SK-N-MC (cell line): ENCODE measurements at regions not wholly inside any gene's neighbourhood (a gene's known extent, or its start where the extent isn't known, plus 50 kb on each side); places are given as distances from the start of the nearest gene placed in this dataset.

ENCODE experiments used
- EZH2 ChIP-seq: fragments of 200-600 bp; sonication (generic); IDR thresholded peaks from one replicate; pipeline ENCODE4 v1.6.1; 2017; ENCODE audit warnings: antibody characterized with exemption
- FOXP2 ChIP-seq: optimal IDR thresholded peaks from 2 replicates; pipeline ENCODE3; 2011; ENCODE audit warnings: mild to moderate bottlenecking, moderate library complexity; ENCODE audit not compliant: insufficient read depth; ENCODE audit errors: extremely low read length, control extremely low read depth
- POLR2AphosphoS5 ChIP-seq: IDR thresholded peaks from 2 replicates; pipeline ENCODE4 v1.6.1; 2012; ENCODE audit warnings: mild to moderate bottlenecking, low read depth, low read length, borderline replicate concordance

- TF ChIP-seq POLR2AphosphoS5 (no peak), EZH2 (no peak), FOXP2 (no peak)
Measured at GRCh38 chr7:39847227-39847626, 102.8 kb upstream of the CDK13 start.
